ENCODE measurements at regions not wholly inside any gene's neighbourhood (a gene's known extent, or its start where the extent isn't known, plus 50 kb on each side); places are given as distances from the start of the nearest gene placed in this dataset.

- Histone ChIP-seq H3K9me3 (no peaks in the 10 kb centered on the region), H3K4me3 (no peak overlapping the region), H3K27ac (no peak overlapping the region), H3K36me3 (ENCODE audit: insufficient read depth in 1 of 2, low read depth in 1 of 2) (no peaks in the 10 kb centered on the region), H3K4me1 (no peaks in the 10 kb centered on the region), H3K27me3 (ENCODE audit: insufficient read depth in 3 of 3, low read length in 2 of 3) (no peaks in the 10 kb centered on the region)
- no peak for ATAC-seq
- intact Hi-C loops (cut with DNase I): no loop called here
- WGBS, 3 donors: 47 to 52% (median 49%) methylated on average over 8 of the region's 8 CpGs
- DNase-seq: no peak
- TF ChIP-seq, protein P1, sequence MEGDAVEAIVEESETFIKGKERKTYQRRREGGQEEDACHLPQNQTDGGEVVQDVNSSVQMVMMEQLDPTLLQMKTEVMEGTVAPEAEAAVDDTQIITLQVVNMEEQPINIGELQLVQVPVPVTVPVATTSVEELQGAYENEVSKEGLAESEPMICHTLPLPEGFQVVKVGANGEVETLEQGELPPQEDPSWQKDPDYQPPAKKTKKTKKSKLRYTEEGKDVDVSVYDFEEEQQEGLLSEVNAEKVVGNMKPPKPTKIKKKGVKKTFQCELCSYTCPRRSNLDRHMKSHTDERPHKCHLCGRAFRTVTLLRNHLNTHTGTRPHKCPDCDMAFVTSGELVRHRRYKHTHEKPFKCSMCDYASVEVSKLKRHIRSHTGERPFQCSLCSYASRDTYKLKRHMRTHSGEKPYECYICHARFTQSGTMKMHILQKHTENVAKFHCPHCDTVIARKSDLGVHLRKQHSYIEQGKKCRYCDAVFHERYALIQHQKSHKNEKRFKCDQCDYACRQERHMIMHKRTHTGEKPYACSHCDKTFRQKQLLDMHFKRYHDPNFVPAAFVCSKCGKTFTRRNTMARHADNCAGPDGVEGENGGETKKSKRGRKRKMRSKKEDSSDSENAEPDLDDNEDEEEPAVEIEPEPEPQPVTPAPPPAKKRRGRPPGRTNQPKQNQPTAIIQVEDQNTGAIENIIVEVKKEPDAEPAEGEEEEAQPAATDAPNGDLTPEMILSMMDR (IDR thresholded peaks at IDR 0.05): no peak
Observed at GRCh38 chr2:128832946-128833663, 514.4 kb upstream of the HS6ST1 start.

DNA sequence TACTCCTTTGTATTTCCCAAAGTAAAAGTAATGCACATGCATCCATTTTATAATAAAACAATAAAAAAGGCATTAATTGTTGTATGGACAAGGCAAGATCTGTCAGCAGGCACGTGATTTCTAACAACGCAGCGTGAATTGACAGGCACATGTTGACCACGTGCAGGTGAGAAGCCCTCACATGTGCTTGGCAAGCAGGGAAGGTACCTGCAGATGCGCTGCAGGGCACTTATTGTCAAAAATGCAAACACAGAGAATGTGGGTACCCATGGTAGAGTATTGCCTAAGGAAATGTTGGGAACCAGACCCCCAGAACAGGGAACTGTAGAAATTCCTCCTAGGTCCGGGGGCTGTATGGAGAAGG is 515.0 kb upstream of the HS6ST1 start:
- no peaks in the 10 kb centered on the region for H3K9me3 ChIP-seq
- no peaks in the 10 kb centered on the region for H3K4me1 ChIP-seq
- TF ChIP-seq, protein P1 (IDR thresholded peaks at IDR 0.05): no peak
- no peak for DNase-seq
- H3K27me3 ChIP-seq (ENCODE audit: insufficient read depth in 3 of 3, low read length in 2 of 3): no peaks in the 10 kb centered on the region
- H3K4me3 ChIP-seq: no peak overlapping the region
- WGBS, 3 donors: 87 to 94% (median 90%) methylated on average over 6 of the region's 6 CpGs
- intact Hi-C loops (cut with DNase I): no loop called here
- H3K27ac ChIP-seq: no peak overlapping the region
- no peak for ATAC-seq
- H3K36me3 ChIP-seq (ENCODE audit: insufficient read depth in 1 of 2, low read depth in 1 of 2): no peaks in the 10 kb centered on the region

GRCh38 chr2:128834207-128834879 is 515.7 kb upstream of the HS6ST1 start:
- ATAC-seq: no peak
- no peaks in the 10 kb centered on the region for H3K27me3 ChIP-seq (ENCODE audit: insufficient read depth in 3 of 3, low read length in 2 of 3)
- intact Hi-C loops (cut with DNase I): no loop called here
- DNase-seq: no peak
- no peaks in the 10 kb centered on the region for H3K36me3 ChIP-seq (ENCODE audit: insufficient read depth in 1 of 2, low read depth in 1 of 2)
- no peaks in the 10 kb centered on the region for H3K9me3 ChIP-seq
- H3K27ac ChIP-seq: no peak overlapping the region
- H3K4me1 ChIP-seq: no peaks in the 10 kb centered on the region
- WGBS, 3 donors: 55 to 68% (median 63%) methylated on average over 8 of the region's 8 CpGs
- TF ChIP-seq, protein P1 (IDR thresholded peaks at IDR 0.05): no peak
- H3K4me3 ChIP-seq: no peak overlapping the region

GRCh38 chr2:128834880-128835252 is 516.2 kb upstream of the HS6ST1 start:
- Histone ChIP-seq H3K4me3 (no peak overlapping the region), H3K4me1 (no peaks in the 10 kb centered on the region), H3K36me3 (ENCODE audit: insufficient read depth in 1 of 2, low read depth in 1 of 2) (no peaks in the 10 kb centered on the region), H3K27me3 (ENCODE audit: insufficient read depth in 3 of 3, low read length in 2 of 3) (no peaks in the 10 kb centered on the region), H3K9me3 (no peaks in the 10 kb centered on the region), H3K27ac (no peak overlapping the region)
- TF ChIP-seq, protein P1 (IDR thresholded peaks at IDR 0.05): no peak
- no peak for DNase-seq
- intact Hi-C loops (cut with DNase I): no loop called here
- 76 to 83% (median 80%) methylated on average over 7 of the region's 7 CpGs for WGBS, 3 donors
- ATAC-seq: no peak

Data from psoas muscle (tissue), 7 donors.